Esophagus muscularis mucosa (tissue), 4 donors: ENCODE measurements at regions not wholly inside any gene's neighbourhood (a gene's known extent, or its start where the extent isn't known, plus 50 kb on each side); places are given as distances from the start of the nearest gene placed in this dataset.

Experiments
- EP300 ChIP-seq: sonication (generic); formaldehyde crosslinking; IDR thresholded peaks from one replicate; pipeline ENCODE4 v1.6.1; 2017; ENCODE audit warnings: antibody characterized with exemption
- POLR2A ChIP-seq: fragments of 450-650 bp; IDR thresholded peaks from one replicate; pipeline ENCODE4 v1.6.1; 2017; ENCODE audit warnings: antibody characterized with exemption, moderate library complexity, mild to moderate bottlenecking, low read depth
- TF ChIP-seq, protein P1 (sequence below), 3 experiments: fragments of 200-600 bp in 2 of 3; fragments of 450-650 bp in 1 of 3; sonication (generic) in 2 of 3; IDR thresholded peaks; one replicate each; pipeline ENCODE4 v1.5.1; 2017 to 2019; ENCODE audit warnings: antibody characterized with exemption in 3 of 3, mild to moderate bottlenecking in 2 of 3, moderate library complexity in 1 of 3

DNA sequence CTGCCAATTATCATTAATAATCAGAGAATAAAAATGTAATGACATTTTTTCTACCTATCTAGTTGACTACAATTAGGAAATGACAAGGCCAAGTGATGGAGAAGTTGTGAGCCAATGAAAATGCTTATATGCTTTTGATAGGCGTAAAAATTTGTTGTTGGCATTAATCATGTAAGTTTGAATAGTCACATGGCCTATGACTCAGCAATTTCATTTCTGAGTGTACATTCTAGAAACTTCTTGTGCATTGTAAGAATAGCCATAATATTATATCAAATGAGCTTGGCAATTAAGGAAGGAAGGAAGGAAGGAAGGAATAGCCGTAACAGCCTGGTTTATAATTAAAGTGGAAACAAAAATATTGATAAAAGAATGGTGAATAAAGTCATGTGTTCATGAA, 179.9 kb downstream of the PTH2R start:
- TF ChIP-seq, protein P1, sequence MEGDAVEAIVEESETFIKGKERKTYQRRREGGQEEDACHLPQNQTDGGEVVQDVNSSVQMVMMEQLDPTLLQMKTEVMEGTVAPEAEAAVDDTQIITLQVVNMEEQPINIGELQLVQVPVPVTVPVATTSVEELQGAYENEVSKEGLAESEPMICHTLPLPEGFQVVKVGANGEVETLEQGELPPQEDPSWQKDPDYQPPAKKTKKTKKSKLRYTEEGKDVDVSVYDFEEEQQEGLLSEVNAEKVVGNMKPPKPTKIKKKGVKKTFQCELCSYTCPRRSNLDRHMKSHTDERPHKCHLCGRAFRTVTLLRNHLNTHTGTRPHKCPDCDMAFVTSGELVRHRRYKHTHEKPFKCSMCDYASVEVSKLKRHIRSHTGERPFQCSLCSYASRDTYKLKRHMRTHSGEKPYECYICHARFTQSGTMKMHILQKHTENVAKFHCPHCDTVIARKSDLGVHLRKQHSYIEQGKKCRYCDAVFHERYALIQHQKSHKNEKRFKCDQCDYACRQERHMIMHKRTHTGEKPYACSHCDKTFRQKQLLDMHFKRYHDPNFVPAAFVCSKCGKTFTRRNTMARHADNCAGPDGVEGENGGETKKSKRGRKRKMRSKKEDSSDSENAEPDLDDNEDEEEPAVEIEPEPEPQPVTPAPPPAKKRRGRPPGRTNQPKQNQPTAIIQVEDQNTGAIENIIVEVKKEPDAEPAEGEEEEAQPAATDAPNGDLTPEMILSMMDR (IDR thresholded peaks at IDR 0.05): no peak
- TF ChIP-seq POLR2A (no peak), EP300 (no peak)
